HCT116 (cell line): ENCODE measurements at regions not wholly inside any gene's neighbourhood (a gene's known extent, or its start where the extent isn't known, plus 50 kb on each side); places are given as distances from the start of the nearest gene placed in this dataset.

Experiments used
- ATAC-seq: fragments of 200-7000 bp; cut with Tn5 transposase; 2 replicates; pipeline ENCODE4 v1.9.1; 2020; ENCODE audit warnings: mild to moderate bottlenecking, moderate library complexity
- BruUV-seq: library from RNA; stranded (reverse); fragments of 400-500 nt; replicated peaks from 2 replicates; lab custom pipeline; 2021; lab: Mats Ljungman, UMichigan
- CTCF ChIA-PET: fragments of 300-600 bp; sonication (Branson Sonifier 250); formaldehyde crosslinking; loops from one replicate; lab custom pipeline; 2021; ENCODE audit warnings: antibody characterized with exemption; lab: Charles Lee
- POLR2A ChIA-PET: fragments of 300-600, 350-600 bp; sonication (Branson Sonifier 250); formaldehyde crosslinking; loops from one replicate; lab custom pipeline; 2021; ENCODE audit warnings: antibody characterized with exemption; lab: Charles Lee
- RAD21 ChIA-PET, 2 experiments: fragments of 300-600 bp; sonication (Branson Sonifier 250); formaldehyde crosslinking; loops; one replicate each; lab custom pipeline; 2023; ENCODE audit warnings: low total read pairs in 2 of 2; ENCODE audit not compliant: uncharacterized antibody in 2 of 2, unreplicated experiment in 2 of 2, low non-redundant PET in 1 of 2; lab: Charles Lee
- DNase-seq: peaks from one replicate; pipeline ENCODE4 v3.0.0-alpha.2; 2010; ENCODE audit warnings: low read depth, low spot score
- H2AFZ ChIP-seq: fragments of 200-600 bp; shearing (Covaris generic), sonication (generic); 2 replicates; pipeline ENCODE4 v1.6.1; 2017; ENCODE audit warnings: low read depth, mixed run types, mixed read lengths, antibody characterized with exemption, low read length; ENCODE audit not compliant: poor library complexity, severe bottlenecking
- H3K27ac ChIP-seq: 2 replicates; pipeline ENCODE4 v1.5.1; 2012; ENCODE audit warnings: low read depth, low read length
- H3K27me3 ChIP-seq: fragments of 200-600 bp; sonication (generic); 2 replicates; pipeline ENCODE4 v1.6.1; 2016; ENCODE audit warnings: mixed run types, low read length, mixed read lengths; ENCODE audit not compliant: insufficient read depth
- H3K36me3 ChIP-seq, 2 experiments: fragments of 200-500 bp in 1 of 2; fragments of 200-600 bp in 1 of 2; sonication (Bioruptor generic) in 1 of 2; sonication (generic) in 1 of 2; 2 replicates each; pipeline versions ENCODE4 v1.5.1 to v1.6.1; 2014 to 2016; ENCODE audit warnings: low read length in 2 of 2, inconsistent platforms in 1 of 2, mixed read lengths in 1 of 2, mixed run types in 1 of 2; ENCODE audit not compliant: insufficient read depth in 2 of 2, control insufficient read depth in 1 of 2
- H3K4me1 ChIP-seq, 2 experiments: fragments of 200-600 bp in 1 of 2; sonication (generic) in 1 of 2; 2 replicates each; pipeline versions ENCODE4 v1.5.1 to v1.6.1; 2012 to 2017; ENCODE audit warnings: low read length in 2 of 2, inconsistent platforms in 1 of 2, mild to moderate bottlenecking in 1 of 2, mixed read lengths in 1 of 2, mixed run types in 1 of 2, moderate library complexity in 1 of 2; ENCODE audit not compliant: insufficient read depth in 2 of 2, control insufficient read depth in 1 of 2
- H3K4me2 ChIP-seq: fragments of 200-600 bp; sonication (generic); 2 replicates; pipeline ENCODE4 v1.6.1; 2017; ENCODE audit warnings: mixed run types, low read length, mixed read lengths
- H3K4me3 ChIP-seq, 2 experiments: fragments of 200-600 bp in 1 of 2; sonication (generic) in 1 of 2; replicated peaks in 1 of 2; 2 replicates each; pipeline ENCODE4 v1.5.1; 2011 to 2016; ENCODE audit warnings: low read length in 2 of 2, control low read depth in 1 of 2, low read depth in 1 of 2, mild to moderate bottlenecking in 1 of 2, mixed read lengths in 1 of 2, mixed run types in 1 of 2
- H3K79me2 ChIP-seq: fragments of 200-600 bp; sonication (generic); 2 replicates; pipeline ENCODE4 v1.6.1; 2017; ENCODE audit warnings: mild to moderate bottlenecking, mixed run types, low read length, moderate library complexity, mixed read lengths; ENCODE audit not compliant: insufficient read depth
- H3K9ac ChIP-seq: fragments of 200-600 bp; sonication (generic); 2 replicates; pipeline ENCODE4 v1.6.1; 2016; ENCODE audit warnings: low read length, mixed read lengths
- H3K9me2 ChIP-seq: fragments of 200-600 bp; sonication (generic), shearing (Covaris generic); 2 replicates; pipeline ENCODE4 v1.6.1; 2017; ENCODE audit warnings: mixed run types, mild to moderate bottlenecking, moderate library complexity; ENCODE audit not compliant: insufficient read depth
- H3K9me3 ChIP-seq, 2 experiments: fragments of 200-500 bp in 1 of 2; fragments of 200-600 bp in 1 of 2; sonication (Bioruptor generic) in 1 of 2; sonication (generic) in 1 of 2; 2 replicates each; pipeline ENCODE4 v1.6.1; 2014 to 2017; ENCODE audit warnings: low read length in 2 of 2, mixed read lengths in 2 of 2, inconsistent platforms in 1 of 2, low read depth in 1 of 2, mild to moderate bottlenecking in 1 of 2, mixed run types in 1 of 2, moderate library complexity in 1 of 2; ENCODE audit not compliant: control insufficient read depth in 1 of 2, insufficient read depth in 1 of 2
- H4K20me1 ChIP-seq: fragments of 200-600 bp; sonication (generic), shearing (Covaris generic); 2 replicates; pipeline ENCODE4 v1.6.1; 2017; ENCODE audit warnings: mixed run types, mild to moderate bottlenecking, moderate library complexity; ENCODE audit not compliant: insufficient read depth
- CBX3 ChIP-seq: IDR thresholded peaks from 2 replicates; pipeline ENCODE4 v1.6.1; 2012; ENCODE audit warnings: low read depth
- FOSL1 ChIP-seq: IDR thresholded peaks from 2 replicates; pipeline ENCODE4 v1.6.1; 2012; ENCODE audit warnings: low read depth
- POLR2AphosphoS5 ChIP-seq: IDR thresholded peaks from 2 replicates; pipeline ENCODE4 v1.6.1; 2011; ENCODE audit warnings: mild to moderate bottlenecking, low read depth, low read length, moderate library complexity
- RAD21 ChIP-seq: IDR thresholded peaks from 2 replicates; pipeline ENCODE4 v1.6.1; 2012; ENCODE audit warnings: low read depth, mild to moderate bottlenecking
- TCF7L2 ChIP-seq: IDR thresholded peaks from 2 replicates; pipeline ENCODE4 v1.7.0; 2011; ENCODE audit warnings: borderline replicate concordance, inconsistent platforms; ENCODE audit not compliant: insufficient read depth, insufficient read length; ENCODE audit errors: extremely low read depth
- YY1 ChIP-seq: IDR thresholded peaks from 2 replicates; pipeline ENCODE4 v1.6.1; 2011; ENCODE audit warnings: low read length, low read depth, moderate library complexity, mild to moderate bottlenecking; ENCODE audit not compliant: insufficient replicate concordance; ENCODE audit errors: extremely low read depth
- ZNF274 ChIP-seq: fragments of 200-500 bp; sonication (Bioruptor generic); IDR thresholded peaks from 2 replicates; pipeline ENCODE4 v1.6.1; 2014; ENCODE audit warnings: mild to moderate bottlenecking, low read depth, low read length, inconsistent platforms
- intact Hi-C: fragments of 100-400 bp; cut with micrococcal nuclease; formaldehyde crosslinking; loops from 2 replicates; pipeline ENCODE4 v1.10.0; 2022
- TF ChIP-seq, protein P1 (sequence below): IDR thresholded peaks from 2 replicates; pipeline ENCODE4 v1.6.1; 2012
- TF ChIP-seq, protein P2 (sequence below): IDR thresholded peaks from 2 replicates; pipeline ENCODE4 v1.6.1; 2012; ENCODE audit warnings: low read depth

DNA sequence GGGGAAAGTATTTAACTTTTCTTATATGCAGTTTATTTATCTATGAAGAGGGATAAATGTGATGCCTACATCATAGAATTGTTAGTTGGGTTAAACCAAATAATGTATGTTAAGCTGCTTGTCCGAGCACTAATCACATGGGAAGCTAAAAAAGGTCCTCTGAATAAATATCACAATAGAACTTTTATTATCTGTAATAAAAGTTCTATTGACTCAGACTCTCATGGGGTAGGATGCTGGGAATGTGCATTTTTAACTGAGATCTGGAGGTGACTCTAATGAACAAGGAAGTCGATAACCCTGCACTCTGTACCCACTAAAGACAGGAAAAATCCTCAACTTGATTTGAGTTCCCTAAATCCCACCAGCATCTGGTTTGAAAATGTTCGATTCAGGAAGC lies 205.9 kb upstream of the IL12B start:
- H3K9ac ChIP-seq, result no peak overlapping the region
- ChIA-PET CTCF (no interaction called here), RAD21 (no interaction called here), POLR2A (no interaction called here)
- no peaks in the 10 kb centered on the region for H3K27me3 ChIP-seq
- no peak overlapping the region for H2AFZ ChIP-seq
- H3K9me3 ChIP-seq, result no peaks in the 10 kb centered on the region
- no peak overlapping the region for H3K27ac ChIP-seq
- no peak overlapping the region for H3K4me3 ChIP-seq
- intact Hi-C loops, result no loop called here
- H4K20me1 ChIP-seq, result no peaks in the 10 kb centered on the region
- no peaks in the 10 kb centered on the region for H3K36me3 ChIP-seq
- peaks cover 0 to 16% of the 10 kb centered on the region in 2 experiments; a peak in 3 of 4 replicates for H3K4me1 ChIP-seq
- H3K79me2 ChIP-seq, result no peaks in the 10 kb centered on the region
- H3K9me2 ChIP-seq, result no peaks in the 10 kb centered on the region
- BruUV-seq, result no TSS peak
- H3K4me2 ChIP-seq, result no peak overlapping the region
- TF ChIP-seq RAD21 (no peak), FOSL1 (no peak), ZNF274 (no peak), TCF7L2 (no peak), CBX3 (no peak), POLR2AphosphoS5 (no peak), YY1 (no peak)
- TF ChIP-seq, protein P1, sequence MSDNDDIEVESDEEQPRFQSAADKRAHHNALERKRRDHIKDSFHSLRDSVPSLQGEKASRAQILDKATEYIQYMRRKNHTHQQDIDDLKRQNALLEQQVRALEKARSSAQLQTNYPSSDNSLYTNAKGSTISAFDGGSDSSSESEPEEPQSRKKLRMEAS, result no peak
- TF ChIP-seq, protein P2, sequence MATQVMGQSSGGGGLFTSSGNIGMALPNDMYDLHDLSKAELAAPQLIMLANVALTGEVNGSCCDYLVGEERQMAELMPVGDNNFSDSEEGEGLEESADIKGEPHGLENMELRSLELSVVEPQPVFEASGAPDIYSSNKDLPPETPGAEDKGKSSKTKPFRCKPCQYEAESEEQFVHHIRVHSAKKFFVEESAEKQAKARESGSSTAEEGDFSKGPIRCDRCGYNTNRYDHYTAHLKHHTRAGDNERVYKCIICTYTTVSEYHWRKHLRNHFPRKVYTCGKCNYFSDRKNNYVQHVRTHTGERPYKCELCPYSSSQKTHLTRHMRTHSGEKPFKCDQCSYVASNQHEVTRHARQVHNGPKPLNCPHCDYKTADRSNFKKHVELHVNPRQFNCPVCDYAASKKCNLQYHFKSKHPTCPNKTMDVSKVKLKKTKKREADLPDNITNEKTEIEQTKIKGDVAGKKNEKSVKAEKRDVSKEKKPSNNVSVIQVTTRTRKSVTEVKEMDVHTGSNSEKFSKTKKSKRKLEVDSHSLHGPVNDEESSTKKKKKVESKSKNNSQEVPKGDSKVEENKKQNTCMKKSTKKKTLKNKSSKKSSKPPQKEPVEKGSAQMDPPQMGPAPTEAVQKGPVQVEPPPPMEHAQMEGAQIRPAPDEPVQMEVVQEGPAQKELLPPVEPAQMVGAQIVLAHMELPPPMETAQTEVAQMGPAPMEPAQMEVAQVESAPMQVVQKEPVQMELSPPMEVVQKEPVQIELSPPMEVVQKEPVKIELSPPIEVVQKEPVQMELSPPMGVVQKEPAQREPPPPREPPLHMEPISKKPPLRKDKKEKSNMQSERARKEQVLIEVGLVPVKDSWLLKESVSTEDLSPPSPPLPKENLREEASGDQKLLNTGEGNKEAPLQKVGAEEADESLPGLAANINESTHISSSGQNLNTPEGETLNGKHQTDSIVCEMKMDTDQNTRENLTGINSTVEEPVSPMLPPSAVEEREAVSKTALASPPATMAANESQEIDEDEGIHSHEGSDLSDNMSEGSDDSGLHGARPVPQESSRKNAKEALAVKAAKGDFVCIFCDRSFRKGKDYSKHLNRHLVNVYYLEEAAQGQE, result no peak
- DNase-seq (no peak), ATAC-seq (no peak)
